CD4-positive, alpha-beta T cell treated with Interleukin-4 for 4 hours (primary cell): ENCODE measurements at regions not wholly inside any gene's neighbourhood (a gene's known extent, or its start where the extent isn't known, plus 50 kb on each side); places are given as distances from the start of the nearest gene placed in this dataset.

Source experiments
- DNase-seq: peaks from one replicate; pipeline ENCODE4 v3.0.0-alpha.2; 2020

GRCh38 chr3:43206632-43207031 lies 79.7 kb upstream of the SNRK start:
- no peak for DNase-seq

- no peak for DNase-seq
Observed at GRCh38 chr3:43206105-43206504, 80.2 kb upstream of the SNRK start.

- DNase-seq = no peak
Observed at GRCh38 chr3:43203022-43203421, 83.3 kb upstream of the SNRK start.

- DNase-seq = no peak
Observed at GRCh38 chr3:43201581-43201980, 84.8 kb upstream of the SNRK start.

GRCh38 chr3:43199645-43200306 lies 86.6 kb upstream of the SNRK start:
- no peak for DNase-seq

- no peak for DNase-seq
Observed at GRCh38 chr3:43198791-43199644, 87.3 kb upstream of the SNRK start.

GRCh38 chr3:43198301-43198700 lies 88.0 kb upstream of the SNRK start:
- DNase-seq = no peak

GRCh38 chr3:43197181-43197580 lies 89.2 kb upstream of the SNRK start:
- DNase-seq = no peak

GRCh38 chr3:43196721-43197120 lies 89.6 kb upstream of the SNRK start:
- no peak for DNase-seq

GRCh38 chr3:43195115-43195498 lies 89.2 kb upstream of the POMGNT2 start:
- DNase-seq = no peak

GRCh38 chr3:43194490-43195114 lies 88.7 kb upstream of the POMGNT2 start:
- DNase-seq = peak; percentile 68

GRCh38 chr3:43194069-43194468 lies 88.2 kb upstream of the POMGNT2 start:
- DNase-seq = no peak

- no peak for DNase-seq
Observed at GRCh38 chr3:43192028-43192427, 86.1 kb upstream of the POMGNT2 start.

- DNase-seq = no peak
Observed at GRCh38 chr3:43191116-43191515, 85.2 kb upstream of the POMGNT2 start.

GRCh38 chr3:43190670-43191069 lies 84.8 kb upstream of the POMGNT2 start:
- no peak for DNase-seq

- DNase-seq = no peak
Observed at GRCh38 chr3:43187836-43188479, 82.1 kb upstream of the POMGNT2 start.

GRCh38 chr3:43185983-43186314 lies 80.1 kb upstream of the POMGNT2 start:
- no peak for DNase-seq

GRCh38 chr3:43185274-43185982 lies 79.5 kb upstream of the POMGNT2 start:
- DNase-seq = no peak

GRCh38 chr3:43183456-43183855 lies 77.6 kb upstream of the POMGNT2 start:
- DNase-seq = no peak

- peak; percentile 65 for DNase-seq
Observed at GRCh38 chr3:43181202-43181821, 75.4 kb upstream of the POMGNT2 start.

GRCh38 chr3:43180694-43181093 lies 74.8 kb upstream of the POMGNT2 start:
- no peak for DNase-seq

- peak; percentile 65 for DNase-seq
Observed at GRCh38 chr3:43180027-43180426, 74.1 kb upstream of the POMGNT2 start.
